Astrocyte (in vitro differentiated cells and primary cell): ENCODE measurements at regions not wholly inside any gene's neighbourhood (a gene's known extent, or its start where the extent isn't known, plus 50 kb on each side); places are given as distances from the start of the nearest gene placed in this dataset.

Experiments used
- CTCF ChIP-seq: IDR thresholded peaks from 2 replicates; pipeline ENCODE4 v1.5.1; 2011; ENCODE audit warnings: low read depth, mild to moderate bottlenecking, inconsistent platforms, low read length, moderate library complexity; ENCODE audit not compliant: insufficient read depth
- EZH2 ChIP-seq: IDR thresholded peaks from 2 replicates; pipeline ENCODE4 v1.6.1; 2012; ENCODE audit warnings: mild to moderate bottlenecking, low read length, inconsistent platforms; ENCODE audit not compliant: insufficient read depth

DNA sequence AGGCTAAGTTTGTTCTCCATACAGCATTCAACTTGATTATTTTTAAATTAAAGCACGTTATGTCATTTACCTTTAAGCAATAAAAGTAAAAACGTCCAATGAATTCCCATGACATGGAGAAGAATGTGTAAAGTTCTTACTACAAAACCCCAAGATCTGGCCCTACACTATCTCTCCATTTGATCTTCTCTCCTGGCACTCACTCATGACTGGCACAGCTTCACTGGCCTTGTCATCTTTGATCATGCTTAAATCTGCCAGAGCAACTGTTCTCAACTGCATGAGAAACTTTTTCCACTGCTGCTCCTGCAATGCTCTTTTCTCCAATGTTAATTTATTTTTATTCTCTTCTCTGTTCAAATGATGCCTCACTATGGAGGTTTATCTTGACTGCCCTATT lies 1109.0 kb upstream of the IGFBP7 start:
- TF ChIP-seq CTCF (no peak), EZH2 (no peak)
